A673 (cell line): ENCODE measurements at regions not wholly inside any gene's neighbourhood (a gene's known extent, or its start where the extent isn't known, plus 50 kb on each side); places are given as distances from the start of the nearest gene placed in this dataset.

Source experiments
- BruUV-seq: library from RNA; stranded (reverse); fragments of 400-500 nt; replicated peaks from 2 replicates; lab custom pipeline; 2021; lab: Mats Ljungman, UMichigan
- CTCF ChIA-PET: fragments of 300-600 bp; sonication (Branson Sonifier 250); formaldehyde crosslinking; loops from one replicate; lab custom pipeline; 2022; ENCODE audit warnings: antibody characterized with exemption; lab: Charles Lee
- POLR2A ChIA-PET: fragments of 300-600 bp; sonication (Branson Sonifier 250); formaldehyde crosslinking; loops from one replicate; lab custom pipeline; 2022; ENCODE audit warnings: antibody characterized with exemption; ENCODE audit not compliant: low non-redundant PET; lab: Charles Lee
- DNase-seq: peaks from one replicate; pipeline ENCODE4 v3.0.0-alpha.2; 2015; ENCODE audit warnings: low spot score
- H3K27ac ChIP-seq: fragments of 200-600 bp; sonication (generic); 2 replicates; pipeline ENCODE4 v1.5.1; 2016; ENCODE audit warnings: mixed run types, low read depth, mild to moderate bottlenecking, mixed read lengths, antibody characterized with exemption, low read length; ENCODE audit not compliant: poor library complexity, severe bottlenecking
- H3K27me3 ChIP-seq: fragments of 200-600 bp; sonication (generic); replicated peaks from 2 replicates; pipeline ENCODE4 v1.6.1; 2017; ENCODE audit warnings: mixed run types, low read depth, mild to moderate bottlenecking, mixed read lengths, antibody characterized with exemption, low read length; ENCODE audit not compliant: insufficient read depth, poor library complexity
- H3K36me3 ChIP-seq: fragments of 200-600 bp; sonication (generic); 2 replicates; pipeline ENCODE4 v1.6.1; 2016; ENCODE audit warnings: mixed run types, mild to moderate bottlenecking, mixed read lengths, antibody characterized with exemption, low read length; ENCODE audit not compliant: insufficient read depth, poor library complexity, severe bottlenecking
- H3K4me1 ChIP-seq: fragments of 200-600 bp; sonication (generic); 2 replicates; pipeline ENCODE4 v1.6.1; 2017; ENCODE audit warnings: mixed run types, mild to moderate bottlenecking, mixed read lengths, antibody characterized with exemption, low read length; ENCODE audit not compliant: insufficient read depth, poor library complexity, severe bottlenecking
- H3K4me3 ChIP-seq: fragments of 200-600 bp; sonication (generic); 2 replicates; pipeline ENCODE4 v1.5.1; 2016; ENCODE audit warnings: low read depth, mixed run types, mild to moderate bottlenecking, mixed read lengths, low read length; ENCODE audit not compliant: poor library complexity, severe bottlenecking
- H3K9me3 ChIP-seq: fragments of 200-600 bp; sonication (generic); 2 replicates; pipeline ENCODE4 v1.6.1; 2016; ENCODE audit warnings: mixed run types, low read depth, mild to moderate bottlenecking, mixed read lengths, antibody characterized with exemption, low read length; ENCODE audit not compliant: poor library complexity, severe bottlenecking
- CTCF ChIP-seq: fragments of 300-800, 200-600 bp; sonication (generic); conservative IDR thresholded peaks from 2 replicates; pipeline ENCODE4 v1.5.1; 2017; ENCODE audit warnings: low read depth, mild to moderate bottlenecking, antibody characterized with exemption, low read length, moderate library complexity, mixed read lengths
- EZH2 ChIP-seq: fragments of 200-600 bp; sonication (generic); IDR thresholded peaks from 2 replicates; pipeline ENCODE4 v1.6.1; 2017; ENCODE audit warnings: borderline replicate concordance, low read depth, mild to moderate bottlenecking, mixed read lengths, antibody characterized with exemption, low read length; ENCODE audit not compliant: poor library complexity, severe bottlenecking
- intact Hi-C: fragments of 100-400 bp; cut with micrococcal nuclease; formaldehyde crosslinking; loops from one replicate; pipeline ENCODE4 v1.10.0; 2022; ENCODE audit not compliant: unreplicated experiment

GRCh38 chrX:114075073-114075673, 508.7 kb upstream of the HTR2C start:
- Histone ChIP-seq H3K27me3 (no peaks in the 10 kb centered on the region), H3K36me3 (no peaks in the 10 kb centered on the region), H3K4me3 (no peak overlapping the region), H3K9me3 (no peaks in the 10 kb centered on the region), H3K4me1 (no peaks in the 10 kb centered on the region), H3K27ac (no peak overlapping the region)
- POLR2A ChIA-PET: no interaction called here
- intact Hi-C loops: no loop called here
- TF ChIP-seq CTCF: peak; percentile 57
- no peak for TF ChIP-seq EZH2
- CTCF ChIA-PET: no interaction called here
- no TSS peak for BruUV-seq
- no peak for DNase-seq

GRCh38 chrX:114073926-114074325, 510.0 kb upstream of the HTR2C start:
- intact Hi-C loops: no loop called here
- no TSS peak for BruUV-seq
- DNase-seq: no peak
- POLR2A ChIA-PET: no interaction called here
- Histone ChIP-seq H3K4me3 (no peak overlapping the region), H3K9me3 (no peaks in the 10 kb centered on the region), H3K27me3 (no peaks in the 10 kb centered on the region), H3K27ac (no peak overlapping the region), H3K4me1 (no peaks in the 10 kb centered on the region), H3K36me3 (no peaks in the 10 kb centered on the region)
- TF ChIP-seq CTCF (no peak), EZH2 (no peak)
- CTCF ChIA-PET: no interaction called here

GRCh38 chrX:114071412-114071811, 512.5 kb upstream of the HTR2C start:
- intact Hi-C loops: no loop called here
- TF ChIP-seq CTCF (no peak), EZH2 (no peak)
- CTCF ChIA-PET: interaction anchor here (0.6 kb wide), 1 partner anchor 1167 kb away, joined by 6 read pairs; no protein-coding TSS in a partner anchor

More at GRCh38 chrX:114071412-114071811, 512.5 kb upstream of the HTR2C start:
- H3K27ac ChIP-seq: no peak overlapping the region
- no peaks in the 10 kb centered on the region for H3K9me3 ChIP-seq
- no peaks in the 10 kb centered on the region for H3K36me3 ChIP-seq
- BruUV-seq: no TSS peak
- POLR2A ChIA-PET: no interaction called here
- H3K27me3 ChIP-seq: no peaks in the 10 kb centered on the region
- no peak for DNase-seq
- no peak overlapping the region for H3K4me3 ChIP-seq
- no peaks in the 10 kb centered on the region for H3K4me1 ChIP-seq
